Central memory CD4-positive, alpha-beta T cell (primary cell): ENCODE measurements at regions not wholly inside any gene's neighbourhood (a gene's known extent, or its start where the extent isn't known, plus 50 kb on each side); places are given as distances from the start of the nearest gene placed in this dataset.

Experiments
- DNase-seq: peaks from one replicate; pipeline ENCODE4 v3.0.0; 2022

DNA sequence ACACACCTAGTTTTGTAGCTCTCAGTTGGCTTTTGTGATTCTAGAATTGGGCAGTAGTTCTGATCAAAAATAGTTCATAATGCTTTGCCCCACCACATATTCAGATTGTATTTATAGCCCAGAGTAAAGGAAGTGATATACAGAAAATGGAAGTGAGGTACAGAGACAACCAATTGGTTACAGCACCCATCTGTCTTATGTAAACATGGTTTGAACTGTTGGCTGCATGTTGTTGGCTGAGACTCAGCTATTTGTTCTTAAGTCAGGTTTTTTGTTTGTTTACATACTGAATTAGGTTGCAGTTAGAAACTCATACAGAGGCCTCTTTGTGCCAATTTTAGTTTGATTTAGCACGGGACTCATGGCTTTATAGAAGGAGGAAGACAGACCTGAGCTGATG, 158.9 kb upstream of the GPR26 start:
- DNase-seq = no peak

DNA sequence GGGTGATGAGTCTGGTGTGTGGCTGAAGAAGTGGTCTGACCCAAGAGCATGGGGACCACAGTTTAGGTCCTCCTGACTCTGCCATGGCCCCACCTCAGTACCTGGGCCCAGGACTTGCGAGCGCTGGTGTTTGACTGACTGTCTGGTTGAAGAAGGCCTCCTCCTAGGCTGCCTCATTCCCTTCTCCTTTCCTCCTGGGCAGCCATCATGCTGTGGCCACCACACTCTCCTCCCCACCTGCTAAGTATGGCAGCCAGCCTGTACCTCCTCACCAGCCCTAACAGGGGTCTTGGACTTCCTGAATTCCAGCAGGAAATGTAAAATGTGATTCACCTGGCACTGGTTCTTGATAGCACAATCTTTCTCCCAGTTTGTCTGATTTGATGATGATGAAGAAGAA, 156.8 kb upstream of the GPR26 start:
- no peak for DNase-seq

DNA sequence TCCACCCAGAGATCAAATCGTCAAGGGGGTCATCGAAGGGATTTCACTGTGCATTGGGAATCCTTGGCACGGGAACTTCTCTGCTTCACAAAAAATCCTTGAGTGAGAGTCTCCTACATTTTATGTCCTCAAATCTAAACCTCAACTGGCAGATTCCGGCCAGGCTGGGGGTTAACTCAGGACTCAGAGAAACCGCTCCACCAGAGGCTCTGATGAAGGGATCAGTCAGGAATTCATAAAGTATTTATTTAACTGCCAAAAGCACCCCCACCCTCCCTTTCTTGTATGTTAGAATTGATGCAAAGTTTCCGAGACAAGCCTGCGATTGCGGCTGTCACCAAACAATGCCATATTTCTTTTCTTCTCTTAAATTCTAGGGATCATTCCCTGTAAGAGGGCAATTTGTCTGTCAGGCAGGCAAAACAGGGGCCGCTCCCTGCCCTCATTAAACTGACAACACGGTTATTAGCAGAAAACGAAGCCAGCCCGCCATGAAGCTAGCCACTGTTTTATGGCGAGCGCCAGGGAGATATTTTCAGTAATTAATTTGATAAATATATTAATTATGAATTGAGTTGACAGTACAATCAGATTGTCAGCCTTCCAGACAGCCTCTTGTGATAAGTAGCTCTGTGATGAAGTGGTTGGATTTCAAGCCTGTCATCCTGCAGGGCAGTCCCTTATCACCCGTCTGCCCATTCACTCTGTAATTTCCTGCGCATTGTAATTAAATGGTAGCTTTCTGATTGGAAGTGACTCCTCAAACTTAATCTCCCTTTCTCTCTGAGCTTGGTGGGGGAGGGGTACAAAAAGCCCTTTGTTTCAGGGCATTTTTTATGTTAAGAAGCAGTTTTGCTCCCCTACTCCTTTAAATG, 153.0 kb upstream of the GPR26 start:
- DNase-seq = no peak

DNA sequence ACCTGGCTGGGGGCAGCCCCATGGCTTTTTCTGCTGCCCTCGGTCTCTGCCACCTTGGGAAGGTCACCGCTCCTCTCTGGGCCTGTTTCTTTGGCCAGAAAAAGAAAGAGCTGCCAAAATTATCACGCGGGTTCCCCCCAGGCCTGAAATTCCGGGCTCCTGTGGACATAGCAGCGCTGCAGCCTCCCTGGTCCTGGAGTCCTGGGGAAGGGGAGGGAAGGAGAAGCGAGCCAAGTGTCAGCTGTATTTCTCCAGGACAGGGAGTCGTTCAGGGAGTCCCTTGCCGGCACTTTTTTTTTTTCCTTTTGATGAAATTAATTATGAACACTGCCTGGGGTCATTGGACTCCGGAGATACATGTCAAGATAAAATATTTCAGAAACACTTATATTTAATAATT, 152.3 kb upstream of the GPR26 start:
- no peak for DNase-seq

DNA sequence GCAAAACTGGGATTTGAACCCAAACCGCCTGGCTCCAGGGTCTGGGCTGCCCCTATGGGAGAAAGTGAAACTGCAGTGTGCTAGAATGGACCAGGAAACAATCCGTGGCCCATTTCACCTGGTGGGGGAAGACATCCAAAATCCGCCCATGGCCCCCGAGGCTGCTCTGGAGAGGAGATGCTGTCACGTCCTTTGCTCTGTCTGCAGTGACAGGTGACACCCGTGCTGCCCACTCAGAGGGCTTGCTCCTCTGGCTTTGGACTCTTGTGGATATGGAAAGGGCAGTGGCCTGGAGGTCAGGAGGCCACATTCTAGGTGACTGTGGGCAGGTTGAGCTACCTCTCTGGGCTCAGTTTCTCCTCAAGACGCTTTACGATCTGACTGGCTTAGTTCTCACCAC, 151.2 kb upstream of the GPR26 start:
- no peak for DNase-seq

DNA sequence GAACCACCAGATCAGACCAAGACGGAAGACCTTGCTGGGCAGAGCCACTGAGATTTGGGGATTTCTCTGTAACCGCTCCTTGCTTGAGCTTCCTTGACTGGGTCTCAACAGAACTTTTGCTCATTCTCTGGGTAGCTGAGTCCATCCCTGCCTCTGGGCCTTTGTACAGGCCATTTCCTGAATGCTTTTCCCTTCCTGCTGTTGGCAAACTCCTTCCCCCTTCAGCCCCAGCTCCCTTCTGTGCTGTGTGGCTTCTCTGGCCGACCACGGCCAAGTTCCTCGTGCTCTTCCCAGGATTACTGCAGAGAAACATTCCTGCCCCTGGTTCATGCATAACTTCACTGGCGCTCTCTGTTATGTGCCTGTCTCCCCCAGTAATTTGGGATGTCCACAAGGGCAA, 150.5 kb upstream of the GPR26 start:
- no peak for DNase-seq

DNA sequence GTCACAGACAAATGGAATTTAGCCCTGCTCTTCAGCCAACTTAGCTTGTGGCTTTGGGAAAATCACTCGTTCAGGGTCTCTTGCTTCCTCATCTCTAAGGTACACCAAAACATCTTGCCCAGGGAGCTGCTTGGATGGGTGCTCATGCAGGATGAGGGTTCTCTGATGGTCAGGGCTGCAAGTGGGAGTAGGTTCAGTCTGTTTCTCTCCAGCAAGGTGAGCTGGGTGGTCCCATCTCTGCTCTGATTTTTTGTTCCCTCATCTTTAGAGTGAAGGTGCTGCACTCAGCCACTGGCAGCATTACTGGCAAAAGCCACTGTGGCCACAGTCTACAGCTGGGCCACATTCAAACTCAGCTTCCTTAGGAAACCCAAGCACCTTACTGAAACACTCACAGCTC, 149.9 kb upstream of the GPR26 start:
- no peak for DNase-seq

DNA sequence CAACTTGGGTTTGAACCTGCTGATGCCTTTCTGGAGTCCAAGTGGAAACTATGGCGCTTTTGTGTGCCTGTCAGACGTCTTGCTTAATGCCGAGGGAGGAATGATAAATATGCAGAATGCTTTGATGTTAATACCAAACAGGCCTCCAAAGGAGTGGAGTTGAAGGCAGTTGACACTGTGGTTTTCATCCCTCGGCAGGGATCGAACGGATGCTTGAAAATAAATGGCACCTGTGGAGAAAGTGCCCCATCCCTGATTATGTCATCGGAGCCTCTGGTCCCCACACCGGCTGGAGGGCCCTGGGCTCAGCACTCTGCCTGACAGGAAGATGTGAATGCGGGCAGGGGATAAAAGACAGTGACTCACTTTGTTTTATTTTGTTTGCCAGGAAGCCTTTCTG, 148.7 kb upstream of the GPR26 start:
- DNase-seq = no peak

DNA sequence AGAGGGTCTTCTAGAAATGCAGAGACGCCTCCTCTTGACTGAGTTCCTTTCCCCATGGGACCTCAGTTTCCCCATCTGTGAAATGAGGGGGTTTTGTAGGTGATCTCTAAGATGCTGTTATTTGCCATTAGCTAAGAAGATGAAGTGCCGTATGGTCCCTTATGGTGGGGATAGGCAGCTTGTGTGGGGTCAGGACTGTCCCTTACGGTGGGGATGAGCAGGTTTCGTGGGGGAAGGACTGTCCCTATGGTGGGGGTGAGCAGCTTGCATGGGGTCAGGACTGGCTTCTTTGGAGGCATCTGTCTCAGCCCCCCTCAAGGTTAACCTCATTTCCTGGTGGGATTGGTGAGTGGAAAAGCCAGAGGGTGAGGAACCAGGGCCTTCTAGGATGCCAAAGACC, 148.3 kb upstream of the GPR26 start:
- DNase-seq = no peak

DNA sequence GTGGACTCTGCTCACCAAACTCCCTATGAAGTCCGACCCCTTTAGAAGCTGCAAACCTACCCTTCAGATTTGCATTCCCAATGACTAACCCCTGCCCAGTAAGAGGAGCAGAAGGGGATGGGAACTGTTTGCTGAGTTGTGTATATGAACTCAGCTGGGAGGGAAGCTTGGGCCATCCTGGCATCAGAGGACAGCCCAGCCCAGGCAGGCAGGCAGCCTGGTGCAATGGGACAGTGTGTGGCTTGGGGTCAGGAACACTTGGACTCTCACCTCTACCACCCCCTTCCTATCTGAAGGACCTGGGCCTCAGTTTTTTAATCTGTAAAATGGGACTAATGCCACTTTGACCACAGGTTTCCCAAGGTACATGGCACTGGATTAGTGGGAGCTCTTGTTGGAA, 147.4 kb upstream of the GPR26 start:
- DNase-seq = no peak

DNA sequence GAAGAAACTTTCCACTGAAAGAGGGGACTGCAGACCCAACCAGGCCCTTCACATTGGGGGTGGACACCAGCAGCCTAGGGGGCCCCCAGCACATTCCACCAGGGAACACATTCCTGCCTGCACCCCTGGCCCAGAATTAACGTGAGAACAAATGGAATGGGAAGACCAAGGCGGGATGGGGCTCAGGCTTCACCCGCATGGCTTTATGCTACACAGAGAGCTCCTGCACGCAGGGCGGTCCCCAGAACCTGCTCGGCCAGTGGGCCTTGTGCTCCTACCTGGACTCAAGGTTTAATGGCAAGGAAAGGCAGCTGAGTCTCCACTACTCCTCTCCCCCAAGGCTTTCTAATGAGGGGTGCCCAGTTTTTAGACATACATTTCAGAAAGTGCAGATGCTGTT, 146.3 kb upstream of the GPR26 start:
- DNase-seq = no peak

DNA sequence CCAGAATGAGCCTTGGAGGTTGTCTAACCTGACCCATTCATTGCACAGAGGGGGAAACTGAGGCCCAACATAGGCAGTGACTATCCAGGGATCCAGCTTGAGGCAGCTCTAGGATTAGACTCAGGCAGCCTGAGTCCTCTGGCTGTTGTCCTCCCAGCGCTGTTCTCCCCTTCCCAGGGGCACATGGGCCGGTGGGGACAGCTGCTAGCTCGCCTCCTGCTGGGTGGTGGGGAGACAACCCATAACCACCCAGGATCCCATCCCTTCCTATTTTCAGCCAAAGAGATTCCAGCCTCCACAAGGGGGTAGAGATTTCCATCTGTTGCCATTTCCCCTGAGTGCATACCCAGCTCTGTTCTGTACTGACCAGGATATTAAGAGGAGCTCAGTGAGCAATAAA, 145.1 kb upstream of the GPR26 start:
- DNase-seq = no peak

DNA sequence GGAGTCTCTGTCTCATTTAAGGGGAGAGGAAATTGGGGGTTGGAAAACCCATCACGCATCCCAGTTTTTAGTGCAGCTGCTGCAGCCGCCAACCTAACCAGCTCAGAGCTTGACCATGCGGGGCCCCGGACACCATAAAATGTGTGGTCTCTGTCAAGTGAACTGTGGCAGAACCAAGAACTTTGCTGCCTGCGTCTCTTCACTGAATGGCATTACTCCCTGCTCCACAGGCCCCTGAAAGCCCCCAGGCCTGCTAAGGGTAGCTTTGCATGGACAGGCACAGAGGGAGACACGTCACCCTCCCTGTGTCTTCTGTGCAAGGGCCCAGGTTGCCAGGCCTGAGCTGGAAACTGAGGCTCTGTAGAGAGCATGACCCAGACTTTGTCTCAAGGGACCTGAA, 144.6 kb upstream of the GPR26 start:
- no peak for DNase-seq

DNA sequence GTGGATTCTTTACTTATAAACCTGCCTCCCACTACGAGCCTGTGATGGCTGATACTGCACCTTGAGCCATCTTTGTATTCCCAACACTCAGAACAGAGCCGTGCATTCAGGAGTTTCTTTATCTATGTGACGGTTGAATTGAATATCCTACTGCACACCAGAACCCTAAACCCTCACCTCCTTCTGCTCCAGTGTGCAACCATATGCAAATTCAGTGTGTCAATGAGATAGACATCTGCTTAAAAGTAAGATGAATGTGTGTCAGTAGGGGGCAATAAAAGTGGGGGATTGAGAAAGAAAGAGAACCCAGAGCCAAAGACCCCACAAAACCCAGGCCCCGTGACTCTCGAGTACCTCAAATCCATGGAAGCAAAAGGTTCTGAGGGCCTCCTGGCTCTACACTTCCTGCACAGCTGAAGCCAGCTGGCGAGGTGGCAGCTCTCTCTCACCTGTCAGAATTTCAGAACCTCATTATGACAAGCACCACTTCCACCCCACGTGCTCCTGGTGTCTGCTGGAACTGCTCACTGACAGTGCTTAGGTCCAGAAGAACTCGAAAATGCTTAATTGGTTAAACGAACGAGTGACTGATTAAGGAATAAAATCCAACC, 143.3 kb upstream of the GPR26 start:
- DNase-seq = no peak

DNA sequence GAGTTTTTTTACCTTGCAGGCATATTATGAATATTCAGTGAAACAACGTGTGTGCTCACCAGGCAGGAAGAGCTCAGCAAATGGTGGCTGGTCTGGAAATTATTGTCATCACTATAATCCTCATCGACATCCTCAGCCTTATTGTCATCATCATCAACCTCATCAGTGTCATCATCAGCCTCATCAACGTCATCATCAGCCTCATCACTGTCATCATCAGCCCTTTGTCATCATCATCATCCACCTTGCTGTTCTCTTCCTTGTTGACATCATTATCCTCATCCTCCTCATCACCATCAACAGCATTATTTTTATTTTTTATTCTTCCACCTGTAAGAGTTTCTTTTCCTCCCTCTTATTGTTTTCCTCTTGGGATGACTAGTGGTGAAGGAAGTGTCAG, 142.3 kb upstream of the GPR26 start:
- DNase-seq = no peak

DNA sequence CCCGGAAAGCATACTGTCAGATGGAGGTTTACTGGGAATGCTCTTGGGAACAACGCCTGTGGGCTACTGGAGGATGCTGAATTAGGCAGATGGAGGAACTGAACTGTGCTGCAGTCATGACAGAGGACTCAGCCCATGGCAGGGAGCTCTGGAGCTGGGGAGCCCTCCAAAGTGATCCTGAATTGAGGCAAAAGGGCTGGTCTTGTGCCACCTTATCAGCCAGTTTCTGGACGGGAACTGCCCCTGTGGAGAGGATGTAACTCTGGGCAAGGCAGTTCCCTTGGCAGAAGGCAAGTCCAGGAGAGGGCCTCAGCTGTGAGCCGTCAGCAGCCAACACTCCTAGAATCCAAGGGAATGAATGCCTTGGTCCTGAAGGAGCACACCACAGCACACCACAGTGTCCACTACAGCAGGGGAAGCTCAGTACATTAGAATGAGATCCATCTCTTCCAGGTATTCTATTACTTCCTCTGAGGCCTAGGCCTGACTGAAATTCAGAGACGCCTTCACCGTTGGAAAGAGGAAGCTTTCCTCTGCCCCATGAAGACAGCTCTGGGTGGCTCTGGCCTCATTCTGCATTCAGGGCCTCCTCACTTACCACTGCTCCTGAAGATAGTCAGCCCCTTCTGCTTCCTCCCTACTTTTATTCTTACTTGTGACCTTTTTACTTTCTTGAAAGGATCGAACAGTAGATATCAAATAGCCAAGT, 139.6 kb upstream of the GPR26 start:
- DNase-seq = no peak

DNA sequence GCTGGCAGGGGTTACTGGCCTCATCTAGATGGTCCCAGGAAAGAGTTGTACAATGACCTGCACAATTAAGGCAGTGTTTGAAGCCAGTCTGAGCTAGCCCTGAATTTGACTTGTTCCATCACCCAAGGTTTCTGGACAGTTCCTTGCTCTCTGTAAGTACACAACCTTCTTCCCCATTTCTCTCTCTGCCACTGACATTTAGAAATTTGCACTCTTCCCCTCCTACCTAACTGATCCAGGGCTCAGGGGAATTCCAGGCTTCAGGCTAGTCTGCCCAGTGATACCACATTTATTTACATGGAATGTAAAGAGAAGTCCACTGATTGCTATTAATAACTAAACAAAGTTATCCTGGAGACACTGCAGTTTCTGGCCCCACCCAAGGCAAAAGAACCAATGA, 139.0 kb upstream of the GPR26 start:
- no peak for DNase-seq

DNA sequence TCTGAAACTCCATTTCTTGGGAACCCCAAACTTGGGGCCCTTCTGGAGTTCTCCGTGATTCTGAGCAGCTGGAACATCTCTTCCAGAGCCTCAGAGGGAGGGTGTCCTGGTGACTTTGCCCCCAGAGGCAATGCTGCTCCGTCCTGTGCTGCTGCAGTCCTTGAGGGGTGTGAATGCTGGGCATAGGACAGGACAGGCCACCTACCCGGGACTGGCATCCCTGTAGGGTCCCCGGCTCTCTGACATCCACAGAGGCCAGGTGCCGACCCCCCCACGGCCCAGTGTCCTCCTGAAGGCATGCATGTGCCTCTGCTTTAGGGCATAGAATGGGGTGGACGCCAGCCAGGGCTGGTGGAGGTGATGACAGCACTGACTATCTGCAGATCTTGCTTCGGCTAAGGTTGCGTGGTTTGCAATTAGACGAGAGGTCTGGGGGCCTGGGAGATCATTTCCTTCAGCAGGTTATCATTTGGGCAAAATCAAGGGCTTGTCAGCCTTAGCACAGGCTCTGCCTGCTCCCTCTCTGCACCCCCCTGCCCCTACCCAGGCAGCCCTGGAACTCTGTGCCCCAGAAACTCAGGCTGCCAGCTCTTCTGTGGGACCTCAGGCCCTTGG, 136.9 kb upstream of the GPR26 start:
- no peak for DNase-seq

DNA sequence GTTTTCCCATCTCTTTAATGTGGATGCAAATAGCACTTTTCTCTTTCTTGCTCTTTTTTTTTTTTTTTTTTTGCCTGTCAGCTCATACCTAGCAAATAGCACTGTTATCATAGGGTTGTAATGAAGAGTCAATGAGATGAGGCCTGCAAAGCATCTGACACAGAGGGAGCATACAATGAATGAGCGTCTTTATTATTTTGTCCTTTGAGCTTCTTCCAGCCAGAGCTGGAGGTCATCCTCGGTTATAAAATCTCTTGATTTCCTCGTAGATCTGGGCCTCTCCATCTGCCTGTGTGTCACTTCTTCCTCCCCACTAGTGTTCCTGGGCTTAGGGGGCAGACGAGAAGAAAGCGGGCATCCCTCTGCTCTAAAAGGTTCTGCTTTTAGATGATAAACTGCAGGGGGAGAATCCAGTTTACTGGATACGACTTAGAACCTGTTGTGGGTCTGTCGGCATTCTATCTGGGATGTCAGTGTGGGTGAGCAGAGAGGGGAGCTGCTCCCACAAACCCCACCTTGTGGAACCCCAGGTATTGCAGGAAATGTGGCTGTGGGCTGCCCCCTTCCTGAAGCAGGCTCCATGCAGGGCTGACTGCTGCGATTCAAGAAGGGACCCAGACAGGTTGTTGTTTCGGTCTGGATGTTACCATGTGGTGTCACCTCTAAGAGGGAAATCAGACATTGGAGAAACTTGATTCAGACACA, 135.8 kb upstream of the GPR26 start:
- DNase-seq = no peak

DNA sequence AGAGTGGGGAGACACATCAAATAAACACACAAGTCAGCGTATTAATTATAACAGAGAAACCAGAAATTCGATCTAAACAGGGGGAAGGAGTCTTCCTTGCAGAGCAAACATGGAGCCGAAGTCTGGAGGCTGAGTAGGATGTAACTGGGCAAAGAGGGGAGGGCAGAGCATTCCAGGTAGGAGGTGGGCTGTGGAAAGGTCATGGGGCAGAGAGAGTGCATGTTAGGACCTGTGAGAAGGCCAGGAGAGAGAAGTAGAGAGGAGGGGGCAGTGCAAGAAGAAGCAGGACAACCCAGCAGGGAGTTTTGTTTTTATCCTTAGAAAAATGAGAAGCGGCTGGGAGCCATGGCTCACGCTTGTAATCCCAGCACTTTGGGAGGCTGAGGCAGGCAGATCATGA, 130.8 kb upstream of the GPR26 start:
- no peak for DNase-seq

DNA sequence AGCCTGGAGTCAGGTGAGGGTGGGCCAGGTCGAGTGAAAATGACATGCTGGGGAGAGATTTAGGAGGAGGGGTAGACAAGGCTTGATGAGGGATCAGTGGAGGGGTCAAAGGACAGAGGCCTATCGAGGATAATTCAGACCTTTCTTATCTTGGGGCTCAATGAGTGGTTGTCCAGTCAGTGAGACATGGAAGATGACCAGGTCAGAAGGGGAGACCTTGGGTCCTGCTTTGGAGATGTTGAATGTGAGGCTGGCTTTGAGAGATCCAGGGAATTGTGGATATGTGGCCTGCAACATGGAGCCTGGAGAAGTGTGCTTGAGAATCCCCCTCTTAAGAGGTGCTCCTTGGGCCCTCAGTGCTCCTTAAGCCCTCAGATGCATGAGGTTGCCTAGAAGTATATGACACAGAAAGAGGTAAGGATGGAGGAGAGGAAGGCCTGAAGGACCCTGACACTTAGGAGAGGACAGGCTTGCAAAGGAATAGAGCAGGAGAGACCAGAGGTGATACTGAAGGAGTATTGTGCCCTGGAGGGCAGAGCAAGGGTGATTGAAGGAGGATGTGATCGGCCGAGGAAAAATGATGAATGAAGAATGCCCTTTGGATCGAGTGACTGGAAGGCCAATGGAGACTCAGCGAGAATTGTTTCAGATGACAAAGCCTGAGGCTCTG, 129.8 kb upstream of the GPR26 start:
- no peak for DNase-seq

DNA sequence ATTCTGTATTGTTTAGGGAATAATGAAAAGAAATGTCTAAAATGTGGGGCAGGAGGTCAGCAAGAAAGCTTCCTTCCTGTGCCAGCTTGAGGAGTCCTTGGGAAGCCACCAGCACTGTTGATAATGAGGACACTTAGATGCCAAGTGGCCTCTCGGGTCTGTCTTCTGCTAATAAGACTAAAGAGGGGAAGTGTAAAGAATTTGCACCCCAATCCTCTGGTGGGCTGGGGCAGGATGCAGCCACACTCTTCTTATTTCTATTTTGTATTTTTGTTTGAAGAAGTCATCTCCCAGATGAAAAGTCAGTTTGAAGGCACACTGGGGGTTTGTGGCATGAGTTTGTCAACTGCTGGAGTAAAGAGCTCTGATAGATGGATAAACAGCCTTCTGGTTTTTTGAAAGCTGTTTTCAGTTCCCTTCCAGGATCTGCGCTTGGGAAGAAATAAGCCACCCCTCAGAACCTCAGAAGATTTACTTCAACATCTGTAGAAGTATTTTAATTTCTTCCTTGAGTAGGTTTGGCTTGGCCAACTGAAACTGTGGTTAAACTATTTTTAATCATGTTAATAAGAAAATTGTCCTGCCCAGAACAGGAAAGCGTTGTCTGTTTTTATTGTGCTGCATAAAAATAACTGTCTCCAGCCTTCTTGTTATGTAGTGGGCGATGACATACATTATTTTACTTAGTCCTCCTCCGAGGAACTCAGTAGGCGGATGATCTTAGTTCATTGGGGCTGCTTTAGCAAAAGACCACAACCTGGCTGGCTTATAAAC, 128.8 kb upstream of the GPR26 start:
- no peak for DNase-seq
